GM12872 (cell line): ENCODE measurements at regions not wholly inside any gene's neighbourhood (a gene's known extent, or its start where the extent isn't known, plus 50 kb on each side); places are given as distances from the start of the nearest gene placed in this dataset.

Experiments used
- TF ChIP-seq, protein P1 (sequence below): IDR thresholded peaks from 3 replicates; pipeline ENCODE4 v1.5.1; 2011; ENCODE audit warnings: low read depth, mild to moderate bottlenecking, low read length, moderate library complexity; ENCODE audit not compliant: insufficient read depth

GRCh38 chr13:90882551-90882950 is 464.9 kb upstream of the MIR17HG start:
- TF ChIP-seq, protein P1, sequence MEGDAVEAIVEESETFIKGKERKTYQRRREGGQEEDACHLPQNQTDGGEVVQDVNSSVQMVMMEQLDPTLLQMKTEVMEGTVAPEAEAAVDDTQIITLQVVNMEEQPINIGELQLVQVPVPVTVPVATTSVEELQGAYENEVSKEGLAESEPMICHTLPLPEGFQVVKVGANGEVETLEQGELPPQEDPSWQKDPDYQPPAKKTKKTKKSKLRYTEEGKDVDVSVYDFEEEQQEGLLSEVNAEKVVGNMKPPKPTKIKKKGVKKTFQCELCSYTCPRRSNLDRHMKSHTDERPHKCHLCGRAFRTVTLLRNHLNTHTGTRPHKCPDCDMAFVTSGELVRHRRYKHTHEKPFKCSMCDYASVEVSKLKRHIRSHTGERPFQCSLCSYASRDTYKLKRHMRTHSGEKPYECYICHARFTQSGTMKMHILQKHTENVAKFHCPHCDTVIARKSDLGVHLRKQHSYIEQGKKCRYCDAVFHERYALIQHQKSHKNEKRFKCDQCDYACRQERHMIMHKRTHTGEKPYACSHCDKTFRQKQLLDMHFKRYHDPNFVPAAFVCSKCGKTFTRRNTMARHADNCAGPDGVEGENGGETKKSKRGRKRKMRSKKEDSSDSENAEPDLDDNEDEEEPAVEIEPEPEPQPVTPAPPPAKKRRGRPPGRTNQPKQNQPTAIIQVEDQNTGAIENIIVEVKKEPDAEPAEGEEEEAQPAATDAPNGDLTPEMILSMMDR = no peak

DNA sequence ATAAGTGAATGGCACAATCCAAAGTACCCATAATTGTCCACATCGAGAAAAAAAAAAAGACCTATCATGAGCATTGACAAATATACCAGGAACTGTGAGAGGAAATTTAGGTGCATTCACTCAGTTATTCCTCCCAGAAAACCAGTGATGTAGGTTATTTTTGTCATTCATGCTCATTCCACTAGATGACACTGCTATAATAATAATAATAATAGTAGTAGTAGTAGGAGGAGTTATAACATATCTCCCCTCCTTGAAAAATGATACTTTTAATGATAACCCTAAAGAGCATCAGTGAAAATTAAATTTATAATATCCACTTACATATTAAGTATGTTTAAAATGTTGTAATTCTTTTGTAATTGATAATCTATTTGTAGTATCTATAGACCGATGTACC is 463.9 kb upstream of the MIR17HG start:
- TF ChIP-seq, protein P1 = no peak

DNA sequence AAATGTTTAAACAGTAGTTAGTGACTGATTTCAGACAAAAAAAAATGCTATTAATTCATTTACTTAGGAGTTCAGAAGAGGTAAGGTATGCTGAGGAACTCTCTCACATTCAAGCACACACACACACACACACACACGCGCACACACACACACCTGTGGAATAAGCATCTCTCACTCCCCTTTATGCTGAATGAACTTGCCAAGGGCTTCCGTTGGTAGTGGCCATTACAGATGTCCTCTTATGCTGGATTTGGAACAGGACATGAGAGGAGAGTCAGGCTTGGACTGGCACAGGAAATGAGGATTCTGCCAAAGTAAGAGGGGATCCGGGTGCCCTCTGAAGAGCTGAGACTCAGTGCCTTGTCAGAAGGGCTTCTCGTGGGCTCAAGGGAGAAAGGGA is 463.4 kb upstream of the MIR17HG start:
- TF ChIP-seq, protein P1 = no peak

DNA sequence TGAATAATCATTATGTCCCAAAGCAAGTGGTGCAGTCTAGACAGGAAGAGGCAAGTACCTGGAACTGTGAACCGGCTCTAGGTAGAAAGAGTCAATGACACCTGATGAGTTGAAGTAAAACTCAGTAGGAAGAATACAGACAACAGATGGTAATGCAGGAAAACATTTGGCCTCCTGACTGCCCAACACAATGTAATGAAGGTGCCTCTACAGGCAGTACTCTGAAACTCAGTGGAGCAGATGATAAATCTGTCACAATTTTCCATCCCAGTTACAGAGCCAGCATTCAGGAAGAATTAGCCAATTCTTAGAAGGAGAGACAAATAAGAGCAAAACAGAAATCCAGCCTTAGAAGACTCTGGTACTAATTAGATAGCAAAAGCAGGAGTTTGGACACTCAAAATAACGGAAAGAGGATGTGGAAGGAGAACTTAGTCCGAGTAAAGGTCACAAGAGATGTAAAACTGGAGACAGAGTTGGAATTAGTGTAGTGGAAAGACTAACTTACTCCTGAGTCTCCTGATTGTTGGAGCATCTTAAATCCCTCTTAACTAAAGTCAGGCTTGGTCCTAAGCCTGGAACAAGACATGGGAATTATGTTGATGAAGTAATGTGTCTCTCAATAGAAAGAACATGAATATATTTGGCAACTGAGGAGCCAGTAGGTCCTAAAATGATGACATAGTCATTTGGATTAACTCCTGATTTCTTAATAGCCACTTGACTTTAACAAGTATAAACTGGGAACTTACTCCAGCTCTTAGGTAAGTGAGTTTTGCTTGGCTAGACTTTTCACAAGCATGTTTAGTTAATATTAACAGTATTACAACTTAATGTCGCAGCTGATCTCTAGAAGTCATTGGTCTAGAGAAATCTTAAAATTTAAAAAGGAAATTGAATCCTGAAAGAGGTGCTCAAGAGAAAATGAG is 457.3 kb upstream of the MIR17HG start:
- TF ChIP-seq, protein P1 = no peak

DNA sequence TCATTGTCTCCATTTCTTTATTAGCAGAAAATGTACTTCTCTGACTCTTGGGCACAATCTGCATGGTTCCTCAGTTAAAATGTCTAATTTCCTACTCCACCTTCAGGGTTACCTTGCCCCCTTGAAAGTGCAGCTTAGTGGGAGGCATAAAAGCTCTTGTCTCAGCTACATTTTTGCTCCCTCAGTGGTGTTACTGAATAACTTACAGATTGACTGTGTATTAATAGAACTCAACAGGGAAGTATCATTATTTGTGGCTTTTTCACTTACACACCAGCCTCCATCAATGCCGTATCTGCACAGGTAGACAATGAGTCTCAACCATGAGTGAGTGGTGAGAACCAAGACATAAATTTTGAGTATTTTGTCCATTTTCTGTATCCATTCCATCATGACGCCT is 456.2 kb upstream of the MIR17HG start:
- TF ChIP-seq, protein P1 = no peak

DNA sequence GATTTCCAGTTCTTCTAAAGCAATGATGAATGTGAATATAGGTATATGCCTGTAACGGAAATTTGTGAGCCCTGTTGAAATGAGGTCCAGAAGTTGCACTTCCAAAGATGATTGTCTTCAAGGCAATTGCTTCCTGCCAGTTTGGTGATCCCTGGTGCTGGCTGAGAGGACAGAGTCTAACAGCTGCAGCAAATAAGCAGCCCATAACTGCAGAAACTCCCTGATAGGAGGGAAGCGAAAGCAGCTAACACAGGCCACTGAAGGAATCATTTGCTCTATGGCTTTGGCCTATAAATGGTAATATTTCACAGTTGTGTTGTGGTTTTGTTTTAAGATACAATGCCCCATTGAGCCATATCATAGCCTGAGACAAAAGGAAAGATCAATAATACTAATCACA is 451.5 kb upstream of the MIR17HG start:
- TF ChIP-seq, protein P1 = no peak

GRCh38 chr13:90898811-90899210 is 448.7 kb upstream of the MIR17HG start:
- TF ChIP-seq, protein P1 = no peak
